ENCODE measurements at regions not wholly inside any gene's neighbourhood (a gene's known extent, or its start where the extent isn't known, plus 50 kb on each side); places are given as distances from the start of the nearest gene placed in this dataset.
"Not testable (repeated sequence)": the region's sequence is repeated elsewhere in the genome, so short reads cannot be mapped to it uniquely, and the experiment has no call there.

DNA sequence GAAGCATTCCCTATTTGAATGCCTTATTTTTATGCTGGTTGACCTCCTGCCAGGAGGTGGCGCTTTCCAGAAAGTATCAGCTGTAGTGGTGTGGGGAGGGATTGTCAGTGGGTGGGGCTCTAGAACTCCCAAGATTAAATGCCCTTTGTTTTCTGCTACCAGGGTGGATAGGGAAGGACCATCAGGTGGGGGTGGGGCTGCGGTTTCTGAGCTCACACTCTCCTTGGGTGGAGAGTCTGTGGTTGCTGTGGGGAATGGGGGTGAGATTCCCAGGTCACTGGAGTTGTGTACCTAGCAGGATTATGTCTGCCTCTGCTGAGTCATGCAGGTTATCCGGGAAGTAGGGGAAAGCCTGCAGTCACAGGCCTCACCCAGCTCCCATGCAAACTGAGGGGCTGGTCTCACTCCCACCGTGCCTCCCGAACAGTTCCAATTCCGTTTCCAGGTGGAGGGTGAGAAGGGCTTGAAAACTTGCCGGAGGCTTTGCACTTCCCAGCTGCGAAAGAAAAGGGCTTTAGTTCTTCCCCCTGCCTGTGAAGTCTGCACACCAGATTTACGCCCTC lies 68.3 kb downstream of the ALG10B start:
- DNase-seq, result no peak

DNA sequence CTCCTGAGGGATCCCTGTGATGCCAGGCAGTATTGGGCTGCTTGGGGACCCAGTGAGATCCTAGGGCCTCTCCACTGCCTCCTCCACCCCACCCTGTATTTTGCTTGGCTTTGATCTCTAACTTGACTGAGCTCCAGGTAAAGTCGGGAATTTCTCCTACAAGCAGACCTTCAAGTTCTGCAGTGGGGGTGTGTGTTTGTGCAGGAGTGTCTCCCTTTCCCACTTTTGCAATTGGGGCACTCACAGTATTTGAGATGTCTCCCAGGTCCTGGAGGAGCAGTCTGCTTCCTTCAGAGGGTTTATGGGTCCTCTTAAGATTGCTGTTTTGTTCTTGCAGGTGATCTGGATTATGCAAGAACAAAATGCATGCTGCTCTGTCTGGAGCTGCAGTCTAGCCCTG lies 68.9 kb downstream of the ALG10B start:
- DNase-seq, result no peak

DNA sequence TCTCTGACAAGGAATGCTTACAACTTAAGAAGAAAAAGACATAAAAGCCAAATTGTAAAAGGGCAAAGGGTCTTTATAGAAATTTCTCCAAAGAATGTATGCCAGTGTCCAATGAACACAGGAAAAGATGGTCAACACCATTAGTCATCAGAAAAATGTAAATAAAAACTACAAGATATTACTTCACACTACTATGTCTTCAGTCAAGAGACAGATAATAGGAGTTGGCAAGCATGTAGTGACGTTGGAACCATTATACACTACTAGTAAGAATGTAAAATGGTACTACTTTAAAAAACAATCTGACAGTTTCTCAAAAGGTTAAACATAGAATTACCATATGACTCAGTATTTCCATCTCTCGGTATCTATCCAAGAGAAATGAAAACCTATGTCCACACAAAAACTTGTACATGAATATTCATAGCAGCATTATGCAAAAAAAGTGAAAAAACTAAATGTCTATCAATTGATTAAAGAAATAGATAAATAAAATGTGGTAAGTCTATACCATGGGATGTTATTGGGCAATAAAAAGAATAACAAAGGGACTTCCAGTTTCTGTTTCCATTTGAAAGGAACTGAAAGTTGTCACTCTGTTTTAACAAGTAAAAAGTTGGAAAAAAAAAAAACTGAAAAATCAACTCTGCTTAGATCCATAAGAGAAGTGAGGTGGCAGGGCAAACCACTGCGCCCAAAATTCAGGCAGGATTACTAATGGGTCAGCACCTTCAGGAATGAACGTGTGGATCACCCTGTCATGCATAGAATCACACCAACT lies 69.8 kb downstream of the ALG10B start:
- no peak for DNase-seq

DNA sequence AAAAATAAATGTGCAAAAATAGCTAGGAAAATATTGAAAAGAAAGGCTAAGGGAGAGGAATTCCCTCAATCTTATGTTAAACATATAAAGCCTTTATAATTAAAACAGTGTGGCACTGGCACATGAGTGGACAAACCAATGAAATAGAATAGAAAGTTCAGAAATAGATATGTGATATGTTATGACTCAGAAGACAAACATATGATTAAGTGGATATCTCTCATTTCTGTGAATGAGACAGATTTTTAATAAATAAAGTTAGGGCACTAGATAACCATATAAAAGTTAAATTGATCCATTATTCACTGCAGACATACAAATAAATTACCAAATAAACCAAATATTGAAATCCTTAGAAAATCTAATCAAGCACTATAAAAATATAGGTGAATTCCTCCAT lies 73.0 kb downstream of the ALG10B start:
- DNase-seq, result no peak

DNA sequence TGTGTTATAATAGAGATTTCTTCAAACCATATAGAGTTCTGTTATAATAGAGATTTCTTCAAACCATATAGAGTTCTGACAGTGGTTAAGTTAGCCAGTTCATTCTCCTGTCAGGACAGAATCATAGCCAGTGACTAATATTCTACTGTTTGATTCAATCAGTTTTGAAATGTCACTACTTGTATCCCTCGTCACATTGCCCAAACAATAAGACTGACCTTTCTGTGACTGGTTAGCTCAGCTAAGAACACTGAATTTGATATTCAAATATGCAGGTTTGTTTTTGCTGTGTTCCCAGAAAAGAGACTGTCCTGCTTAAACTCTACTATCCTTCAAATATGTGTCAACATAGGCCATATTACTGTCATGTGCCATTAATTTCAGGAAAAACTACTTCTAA lies 74.4 kb downstream of the ALG10B start:
- DNase-seq, result no peak

DNA sequence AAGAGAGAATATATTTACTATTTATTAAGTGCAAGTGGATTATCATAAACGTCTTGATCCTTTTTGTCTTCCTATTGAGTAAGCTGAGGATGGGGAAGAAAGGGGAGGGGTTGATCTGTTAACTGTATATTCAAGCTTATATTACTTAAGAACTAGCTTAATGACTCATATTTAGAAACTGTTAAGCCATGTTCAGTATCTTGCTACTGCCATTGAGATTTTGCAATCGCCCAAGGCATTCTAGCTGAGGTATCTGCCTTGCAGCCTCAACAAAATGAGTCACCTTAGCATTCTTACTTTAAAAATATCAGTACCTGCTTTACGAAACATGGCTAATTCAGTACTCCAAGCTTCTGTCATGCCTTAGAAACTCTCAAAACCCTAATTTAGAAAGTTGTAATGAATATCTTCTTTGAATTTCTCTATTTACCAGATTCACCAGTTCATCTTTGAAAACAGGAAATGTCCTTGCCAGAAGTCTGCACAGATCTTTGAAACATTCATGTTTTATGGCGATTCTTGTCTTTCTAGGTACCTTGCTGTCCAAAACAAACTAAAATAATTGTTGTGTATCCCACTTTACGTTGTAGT lies 76.1 kb downstream of the ALG10B start:
- no peak for DNase-seq

DNA sequence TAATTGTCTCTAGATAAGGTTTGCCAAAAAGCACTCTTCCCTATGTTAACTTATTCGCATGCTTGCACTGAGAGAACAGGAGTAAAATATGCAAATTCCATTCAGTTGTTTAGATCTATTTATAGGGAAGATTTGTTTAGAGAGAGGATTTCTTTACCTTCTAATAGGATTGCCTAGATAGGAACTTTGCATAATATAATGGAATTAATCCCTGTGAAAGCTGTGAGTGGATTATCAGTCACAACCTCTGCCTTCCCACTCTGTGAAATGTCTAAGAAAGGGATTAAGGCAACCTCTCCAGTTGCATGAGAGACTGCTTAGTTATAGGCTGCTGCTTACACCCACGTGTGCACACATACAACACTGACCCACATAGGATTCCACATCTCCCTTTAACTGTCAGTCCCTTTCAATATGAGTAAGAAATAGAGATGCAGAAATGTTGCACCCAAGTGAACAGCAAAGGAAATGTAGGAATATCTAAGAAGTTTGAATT lies 83.2 kb downstream of the ALG10B start:
- DNase-seq, result no peak

DNA sequence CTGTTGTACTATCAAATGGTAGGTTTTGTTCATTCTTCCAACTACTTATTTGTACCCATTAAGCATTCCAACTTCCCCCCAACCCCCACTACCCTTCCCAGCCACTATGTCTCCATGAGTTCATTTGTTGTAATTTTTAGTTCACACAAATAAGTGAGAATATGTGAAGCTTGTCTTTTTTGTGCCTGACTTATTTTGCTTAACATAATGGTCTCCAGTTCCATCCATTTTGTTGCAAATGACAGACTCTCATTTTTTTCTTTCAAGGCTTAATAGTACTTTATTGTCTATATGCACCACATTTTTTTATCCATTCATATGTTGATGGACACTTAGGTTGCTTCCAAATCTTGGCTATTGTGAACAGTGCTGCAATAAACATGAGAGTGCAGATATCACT lies 86.2 kb downstream of the ALG10B start:
- DNase-seq, result no peak

DNA sequence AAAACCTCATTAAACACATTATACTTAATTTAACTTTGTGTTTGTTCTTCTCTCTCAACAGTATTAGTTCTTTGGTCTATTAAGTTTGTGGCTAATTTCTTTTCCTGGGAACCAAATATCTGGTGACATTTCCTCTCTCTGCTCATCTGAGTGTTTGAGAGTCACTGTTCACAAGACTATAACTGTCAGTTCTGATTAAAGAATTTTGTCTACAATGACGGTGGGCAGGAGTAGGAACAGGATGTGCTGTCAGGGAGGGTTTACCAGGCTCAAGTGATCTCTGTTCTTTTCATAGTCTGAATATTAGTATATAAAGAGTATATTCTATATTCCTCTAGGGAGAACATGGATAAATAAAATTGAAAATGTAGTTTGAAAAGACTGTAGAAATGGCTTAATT lies 92.9 kb downstream of the ALG10B start:
- DNase-seq, result no peak

DNA sequence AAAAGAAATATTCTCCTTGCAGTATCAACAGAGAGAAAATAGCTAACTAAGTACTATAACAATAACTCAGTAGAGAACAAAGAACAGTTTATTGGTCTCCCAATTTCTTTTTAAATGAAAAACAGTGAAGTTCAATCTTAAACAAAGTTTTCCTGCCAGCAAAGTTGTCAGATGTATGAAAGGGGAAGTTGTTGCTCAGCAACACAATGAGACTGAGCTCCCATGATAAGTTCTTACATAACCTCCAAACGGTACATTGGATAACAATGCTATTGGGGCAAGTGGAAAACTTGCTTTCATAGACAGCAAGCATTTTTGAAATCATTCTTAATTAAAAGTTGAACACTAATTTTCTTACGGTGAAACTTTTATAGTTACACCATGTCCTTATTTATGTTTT lies 94.9 kb downstream of the ALG10B start:
- DNase-seq, result peak; percentile 26

DNA sequence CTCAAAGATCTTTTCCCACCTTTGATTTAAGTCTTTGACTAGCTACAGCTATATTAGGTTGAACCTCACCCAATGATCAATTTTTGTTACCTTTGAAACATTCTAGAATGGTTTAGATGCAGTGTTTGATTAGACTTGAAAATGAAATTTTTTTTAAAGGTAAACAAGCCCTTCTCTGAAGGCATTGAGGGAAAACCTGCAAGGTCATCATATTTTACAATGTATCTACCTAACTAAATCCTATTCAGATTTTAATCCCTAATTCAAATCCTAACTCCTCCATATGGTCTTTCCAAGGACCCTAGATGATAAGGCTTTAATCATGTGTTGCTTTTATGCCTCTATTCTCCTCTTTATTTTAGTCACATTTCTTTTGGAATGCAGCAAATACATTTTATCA lies 95.4 kb downstream of the ALG10B start:
- no peak for DNase-seq

DNA sequence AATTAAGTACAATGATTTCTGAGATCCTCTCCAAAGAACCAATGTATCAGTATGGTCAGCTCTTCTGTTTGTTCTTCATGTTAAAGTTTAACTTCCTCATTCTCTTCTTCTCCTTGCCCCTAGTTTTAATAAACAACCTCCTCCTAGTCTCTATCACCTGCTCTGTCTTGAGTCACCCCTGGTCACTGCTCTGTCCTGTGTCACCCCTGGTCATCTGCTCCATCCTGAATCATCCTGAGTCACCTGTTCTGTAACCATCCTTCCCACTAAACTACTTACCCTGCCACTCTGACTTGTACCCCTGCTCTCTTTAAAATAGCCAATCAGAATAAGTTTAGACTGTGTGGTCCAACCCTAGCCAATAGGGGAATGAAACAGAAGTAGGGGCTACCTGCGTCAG lies 100.5 kb downstream of the ALG10B start:
- no peak for DNase-seq

DNA sequence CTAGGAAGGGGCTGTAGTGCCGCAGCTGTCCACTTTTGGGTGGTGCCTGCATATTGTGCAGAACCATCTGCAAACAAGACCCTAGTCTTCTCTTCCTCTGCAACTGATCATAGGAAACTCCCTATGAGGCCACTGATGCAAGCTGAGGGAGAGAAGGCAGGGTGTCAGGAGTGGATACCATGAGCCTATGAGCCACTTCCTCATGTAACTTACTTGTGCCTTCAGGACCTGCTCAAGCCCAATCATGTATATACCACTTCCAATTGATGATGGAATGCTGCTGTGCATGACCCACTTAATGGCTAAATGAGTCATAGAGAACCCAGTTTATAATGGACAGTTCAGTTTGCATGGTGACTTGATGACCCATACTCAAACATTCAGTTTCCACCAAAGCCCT lies 107.9 kb downstream of the ALG10B start:
- DNase-seq, result no peak

DNA sequence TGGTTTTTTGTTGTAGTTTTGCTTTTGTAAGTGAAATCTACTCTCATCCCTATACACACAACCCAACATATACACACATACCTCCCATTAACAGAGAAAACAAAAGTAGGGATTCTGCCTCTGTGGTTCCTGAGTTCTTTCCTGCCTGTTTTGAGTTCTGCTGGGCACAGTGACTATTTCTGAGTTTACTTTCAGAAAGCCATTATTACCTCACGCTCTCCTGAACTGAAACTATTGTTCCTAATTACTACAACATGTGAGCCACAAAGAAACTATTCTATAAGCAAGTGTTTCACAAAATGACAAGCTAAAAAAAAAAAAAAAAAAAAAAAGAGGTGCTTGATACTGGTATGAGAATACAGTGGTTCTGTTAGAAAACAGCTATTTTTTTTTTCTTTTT lies 110.9 kb downstream of the ALG10B start:
- DNase-seq, result no peak

DNA sequence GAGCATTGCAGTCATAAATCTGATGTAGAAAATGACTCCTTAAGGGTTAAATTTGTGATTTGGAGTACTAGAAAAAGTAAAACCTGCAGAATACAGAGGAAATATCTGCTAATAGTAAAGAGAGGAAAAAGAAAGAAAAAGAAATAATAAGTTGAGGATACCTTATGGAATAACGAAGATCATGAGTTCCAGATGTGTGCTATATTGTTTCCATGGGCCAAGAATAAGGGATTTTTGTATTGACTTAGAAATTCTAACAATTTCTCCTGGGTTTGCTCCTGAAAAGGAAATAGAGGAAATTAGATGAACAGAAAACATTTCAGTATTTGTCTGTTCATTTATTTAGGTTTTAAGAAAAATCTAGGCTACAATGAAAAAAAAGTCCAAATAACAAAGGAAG lies 115.3 kb downstream of the ALG10B start:
- no peak for DNase-seq

DNA sequence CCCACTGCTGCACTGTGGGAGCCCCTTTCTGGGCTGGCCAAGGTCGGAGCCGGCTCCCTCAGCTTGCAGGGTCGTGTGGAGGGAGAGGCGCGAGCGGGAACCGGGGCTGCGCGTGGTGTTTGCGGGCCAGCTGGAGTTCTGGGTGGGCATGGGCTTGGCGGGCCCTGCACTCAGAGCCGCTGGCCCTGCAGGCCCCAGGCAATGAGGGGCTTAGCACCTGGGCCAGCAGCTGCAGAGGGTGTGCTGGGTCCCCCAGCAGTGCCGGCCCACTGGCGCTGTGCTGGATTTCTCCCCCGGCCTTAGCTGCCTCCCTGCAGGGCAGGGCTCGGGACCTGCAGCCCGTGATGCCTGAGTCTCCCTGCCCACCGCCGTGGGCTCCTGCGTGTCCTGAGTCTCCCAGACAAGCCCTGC lies 125.3 kb downstream of the ALG10B start:
- DNase-seq, result not testable (repeated sequence)

DNA sequence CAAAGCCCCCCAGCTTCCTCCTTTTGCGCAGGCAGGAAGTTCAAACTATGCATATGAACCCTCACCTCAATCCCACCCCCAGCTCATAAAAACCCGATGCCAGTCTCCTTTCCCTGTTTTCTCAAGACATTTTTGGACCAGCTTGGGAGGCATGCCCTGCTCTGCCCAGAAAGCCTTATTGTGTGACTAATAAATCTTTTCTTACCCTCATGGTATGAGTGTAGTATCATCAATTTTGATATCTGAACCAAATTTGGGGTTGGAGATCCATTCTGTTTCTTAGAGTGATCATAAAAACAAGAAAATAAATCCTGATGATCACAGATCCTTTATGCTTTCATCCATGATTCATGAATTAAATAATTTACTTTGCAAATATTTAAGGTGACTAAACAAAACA lies 128.5 kb downstream of the ALG10B start:
- no peak for DNase-seq

DNA sequence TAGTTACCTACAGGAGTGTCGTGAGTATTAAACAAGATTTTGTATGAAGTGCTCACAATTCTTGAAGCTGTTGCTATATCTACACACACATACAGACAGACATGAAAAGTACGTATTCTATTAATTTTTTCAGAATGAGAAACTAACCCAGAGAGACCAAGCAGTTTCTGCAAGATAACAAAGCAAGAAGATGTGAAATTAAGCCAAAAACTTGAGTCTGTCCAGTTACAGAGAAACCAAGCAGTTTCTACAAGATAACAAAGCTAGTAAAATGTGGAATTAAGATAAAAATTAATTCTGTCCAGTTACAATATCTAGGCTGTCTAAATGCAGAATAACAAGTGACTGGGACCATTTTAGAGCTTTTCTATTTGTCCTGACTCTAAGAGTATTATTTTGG lies 132.4 kb downstream of the ALG10B start:
- no peak for DNase-seq

DNA sequence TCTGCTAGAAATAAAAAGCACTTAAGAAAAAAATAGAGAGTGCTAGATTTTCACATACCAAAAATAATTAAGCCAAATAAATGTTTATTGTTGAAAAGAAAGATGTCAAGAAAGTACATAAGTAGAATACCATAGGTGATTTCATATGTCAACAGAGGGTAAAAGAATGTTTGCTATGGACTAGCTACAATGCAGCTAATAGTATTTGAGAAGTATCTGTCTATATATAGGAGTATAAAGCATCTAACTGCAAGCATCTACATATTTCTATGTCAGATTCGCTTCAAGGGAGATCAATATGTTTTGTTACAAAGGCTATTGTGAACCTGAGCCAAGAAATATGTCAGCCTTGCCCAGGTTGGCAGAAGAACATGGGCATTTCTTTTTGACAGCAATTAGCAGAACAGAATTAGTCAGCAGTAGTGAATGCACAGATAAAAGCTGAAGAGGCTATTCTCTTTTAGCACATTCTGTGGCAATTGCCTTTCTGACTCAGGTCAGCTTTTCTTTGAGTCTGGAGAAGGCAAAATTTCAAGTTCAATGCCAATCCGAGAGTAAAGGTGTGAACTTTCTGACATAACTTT lies 140.1 kb downstream of the ALG10B start:
- DNase-seq, result no peak

DNA sequence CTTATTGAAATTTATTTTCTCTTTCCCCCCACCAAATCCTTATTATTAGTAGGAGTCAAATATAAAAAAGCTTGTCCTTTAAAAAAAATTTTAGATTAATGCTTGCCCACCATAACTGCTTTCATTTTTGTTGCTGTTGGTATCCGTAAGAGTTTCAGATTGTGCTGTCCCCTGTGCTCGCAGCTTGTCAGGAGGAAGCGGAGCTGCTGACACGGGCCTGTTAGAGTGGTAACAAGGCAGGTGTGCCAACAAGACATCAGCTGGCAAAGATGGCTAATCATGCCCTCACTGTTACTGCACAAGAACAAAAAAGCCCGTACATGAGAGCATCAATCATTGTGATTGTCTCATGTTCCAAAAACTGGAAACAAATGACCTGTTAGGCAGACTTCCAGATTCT lies 148.4 kb downstream of the ALG10B start:
- DNase-seq, result no peak

DNA sequence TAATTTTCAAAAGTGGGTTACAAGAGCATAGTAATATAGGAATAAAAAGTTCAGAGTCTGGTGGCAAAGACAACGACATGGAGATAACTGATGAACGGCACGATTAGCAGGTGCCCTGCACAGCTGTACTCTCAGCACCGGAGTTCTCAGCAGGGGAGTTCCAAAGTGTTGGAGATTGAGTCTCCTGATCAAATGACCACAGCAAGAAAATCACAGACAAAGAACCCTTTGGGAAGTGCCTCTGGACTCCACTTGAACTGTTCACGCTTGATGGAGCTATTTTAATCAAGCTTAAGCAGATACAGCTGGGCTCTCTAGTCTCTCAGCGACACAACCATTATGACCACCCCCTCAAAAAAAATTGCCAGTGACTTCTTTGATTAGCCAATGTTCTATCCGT lies 153.1 kb downstream of the ALG10B start:
- DNase-seq, result no peak

DNA sequence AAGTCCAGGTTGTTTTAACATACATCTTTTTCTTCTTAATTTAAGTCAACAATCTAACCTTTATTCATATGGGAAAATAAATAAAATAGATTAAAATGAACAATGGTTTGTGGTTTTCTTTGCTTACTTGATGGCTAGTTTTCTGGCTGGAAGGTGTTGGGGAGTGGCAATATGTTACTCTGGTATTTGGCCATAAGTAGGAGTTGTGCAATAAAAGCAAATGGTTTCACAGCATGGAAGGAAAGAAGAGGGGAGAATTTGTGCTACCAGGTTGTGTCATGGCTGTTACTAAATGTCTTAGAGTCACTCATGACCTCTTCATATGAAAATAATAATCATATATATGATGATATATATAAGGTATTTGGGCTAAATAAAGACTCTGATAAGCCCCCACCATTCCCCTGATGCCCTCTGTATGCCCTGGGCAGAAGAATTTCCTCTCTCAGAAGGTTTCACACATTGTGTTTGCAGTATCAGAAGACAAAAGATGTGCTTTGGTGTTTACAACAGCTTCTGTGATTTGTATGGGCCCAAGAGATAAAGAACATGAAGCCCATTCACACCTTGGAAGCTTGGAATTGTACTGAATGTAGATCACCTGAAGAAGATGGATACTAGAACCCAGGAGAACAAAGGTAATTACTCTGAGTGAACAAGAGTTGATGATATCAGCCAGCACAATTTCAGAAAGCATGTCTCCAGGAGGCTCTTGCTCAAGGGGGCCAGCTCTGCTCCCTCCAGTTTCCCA lies 160.9 kb downstream of the ALG10B start:
- DNase-seq, result no peak

DNA sequence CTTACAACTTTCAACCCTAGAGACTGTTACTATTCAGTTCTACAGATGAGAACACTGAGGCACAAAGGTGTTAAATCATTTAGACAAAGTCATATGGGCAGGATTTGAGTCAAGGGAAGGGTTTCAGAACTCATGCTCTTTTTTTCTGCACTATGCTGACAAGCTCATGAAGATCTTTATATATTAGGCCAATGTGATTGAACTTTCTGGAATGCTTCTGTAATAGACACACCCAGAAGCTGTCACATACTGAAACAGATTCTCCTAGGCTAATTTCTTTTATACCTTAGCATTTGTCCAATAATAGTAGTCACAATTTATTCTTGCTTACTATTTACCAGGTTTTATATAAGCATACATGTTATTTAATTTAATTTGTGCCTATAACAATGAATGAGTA lies 164.0 kb downstream of the ALG10B start:
- no peak for DNase-seq
